ENCODE measurements at regions not wholly inside any gene's neighbourhood (a gene's known extent, or its start where the extent isn't known, plus 50 kb on each side); places are given as distances from the start of the nearest gene placed in this dataset.

- Histone ChIP-seq H3K4me3 (replicated peaks in 1 of 3; ENCODE audit: insufficient read depth in 1 of 3, low read depth in 1 of 3, low read length in 3 of 3) (no peak overlapping the region), H3K9me3 (replicated peaks; ENCODE audit: control insufficient read depth, insufficient read depth, low read length) (no peaks in the 10 kb centered on the region), H3K9ac (replicated peaks; ENCODE audit: extremely low read depth, insufficient read depth, low read length) (no peak overlapping the region), H2AFZ (ENCODE audit: low read depth, low read length) (no peak overlapping the region), H3K79me2 (ENCODE audit: control insufficient read depth, insufficient read depth, low read length) (no peaks in the 10 kb centered on the region), H3K4me2 (ENCODE audit: insufficient read depth, low read length) (no peak overlapping the region), H3K27me3 (ENCODE audit: control insufficient read depth in 2 of 2, insufficient read depth in 2 of 2, low read length in 2 of 2) (peaks cover 0 to 1% of the 10 kb centered on the region in 2 experiments), H3K4me1 (ENCODE audit: control insufficient read depth, extremely low read depth, insufficient read depth, low read length) (no peaks in the 10 kb centered on the region), H3K27ac (ENCODE audit: insufficient read depth, low read depth, low read length) (no peak overlapping the region), H3K9me1 (replicated peaks; ENCODE audit: control insufficient read depth, extremely low read depth, insufficient read depth, low read length) (no peaks in the 10 kb centered on the region), H4K20me1 (replicated peaks; ENCODE audit: control insufficient read depth, extremely low read depth, insufficient read depth, low read length) (no peaks in the 10 kb centered on the region), H3K36me3 (ENCODE audit: control insufficient read depth in 2 of 2, extremely low read depth in 1 of 2, insufficient read depth in 2 of 2, low read length in 2 of 2) (no peaks in the 10 kb centered on the region)
- FAIRE-seq: no peak
- ChIA-PET POLR2A (no interaction called here), CTCF (no interaction called here)
- intact Hi-C loops (cut with micrococcal nuclease): no loop called here
- dilution Hi-C loops (cut with MboI; ENCODE audit: extremely low pct_ligation_motif_present, low sequenced_read_pairs): no loop called here
- DNase-seq (ENCODE audit: low read depth, low spot score): no peak
- no peak for TF ChIP-seq FOS (IDR thresholded peaks at IDR 0.05; ENCODE audit: borderline replicate concordance, insufficient read depth, low read length)
- TF ChIP-seq MAX (IDR thresholded peaks at IDR 0.05; ENCODE audit: insufficient read depth, insufficient read length): no peak
- TF ChIP-seq EZH2 (IDR thresholded peaks at IDR 0.05; ENCODE audit: borderline replicate concordance, low read depth, low read length, severe bottlenecking): no peak
- TF ChIP-seq JUN (IDR thresholded peaks at IDR 0.05; ENCODE audit: borderline replicate concordance, insufficient read depth, insufficient read length, low read depth): no peak
- TF ChIP-seq MYC (IDR thresholded peaks at IDR 0.05; ENCODE audit: low read depth, low read length): no peak
- BruUV-seq (replicated peaks): no TSS peak
Measured at GRCh38 chr14:34027130-34027989, 76.5 kb upstream of the EGLN3 start.

- intact Hi-C loops (cut with micrococcal nuclease) (no loop called here), dilution Hi-C loops (cut with MboI; ENCODE audit: extremely low pct_ligation_motif_present, low sequenced_read_pairs) (no loop called here)
- Histone ChIP-seq H3K4me3 (replicated peaks in 1 of 3; ENCODE audit: insufficient read depth in 1 of 3, low read depth in 1 of 3, low read length in 3 of 3) (no peak overlapping the region), H3K27ac (ENCODE audit: insufficient read depth, low read depth, low read length) (no peak overlapping the region), H3K4me2 (ENCODE audit: insufficient read depth, low read length) (no peak overlapping the region), H3K27me3 (ENCODE audit: control insufficient read depth in 2 of 2, insufficient read depth in 2 of 2, low read length in 2 of 2) (no peaks in the 10 kb centered on the region), H3K4me1 (ENCODE audit: control insufficient read depth, extremely low read depth, insufficient read depth, low read length) (no peaks in the 10 kb centered on the region), H3K9me3 (replicated peaks; ENCODE audit: control insufficient read depth, insufficient read depth, low read length) (no peaks in the 10 kb centered on the region), H4K20me1 (replicated peaks; ENCODE audit: control insufficient read depth, extremely low read depth, insufficient read depth, low read length) (no peaks in the 10 kb centered on the region), H3K9ac (replicated peaks; ENCODE audit: extremely low read depth, insufficient read depth, low read length) (no peak overlapping the region), H3K36me3 (ENCODE audit: control insufficient read depth in 2 of 2, extremely low read depth in 1 of 2, insufficient read depth in 2 of 2, low read length in 2 of 2) (no peaks in the 10 kb centered on the region), H3K79me2 (ENCODE audit: control insufficient read depth, insufficient read depth, low read length) (no peaks in the 10 kb centered on the region), H3K9me1 (replicated peaks; ENCODE audit: control insufficient read depth, extremely low read depth, insufficient read depth, low read length) (no peaks in the 10 kb centered on the region), H2AFZ (ENCODE audit: low read depth, low read length) (no peak overlapping the region)
- BruUV-seq (replicated peaks): no TSS peak
- TF ChIP-seq FOS (IDR thresholded peaks at IDR 0.05; ENCODE audit: borderline replicate concordance, insufficient read depth, low read length) (no peak), POLR2A (IDR thresholded peaks at IDR 0.05; ENCODE audit: low read depth, low read length) (no peak), JUN (IDR thresholded peaks at IDR 0.05; ENCODE audit: borderline replicate concordance, insufficient read depth, insufficient read length, low read depth) (no peak), MAX (IDR thresholded peaks at IDR 0.05; ENCODE audit: insufficient read depth, insufficient read length) (no peak)
- DNase-seq (ENCODE audit: low read depth, low spot score) (no peak), FAIRE-seq (no peak)
- ChIA-PET POLR2A (no interaction called here), CTCF (interaction anchor here (1.6 kb wide), 1 partner anchor 73 kb away, joined by 3 read pairs; no protein-coding TSS in a partner anchor)
Measured at GRCh38 chr14:34025325-34026017, 74.6 kb upstream of the EGLN3 start.

Measured in endothelial cell of umbilical vein (primary cell).